ENCODE measurements at regions not wholly inside any gene's neighbourhood (a gene's known extent, or its start where the extent isn't known, plus 50 kb on each side); places are given as distances from the start of the nearest gene placed in this dataset.
A peak's percentile ranks its signal among the peaks of the same experiment; 100 is the strongest.

GRCh38 chr14:101620821-101621785, 59.8 kb downstream of the DIO3 start:
- H3K4me2 ChIP-seq = no peak overlapping the region
- H3K9me3 ChIP-seq = 0 out of 3 replicates have a peak, but pooled peaks cover 7% of the 10 kb centered on the region
- TF ChIP-seq ZSCAN20 (CRISPR knock-in tag; IDR thresholded peaks at IDR 0.05) (no peak), FOSB (CRISPR knock-in tag; IDR thresholded peaks at IDR 0.05) (no peak), POLR2AphosphoS2 (conservative IDR thresholded peaks at IDR 0.05; ENCODE audit: low read length) (no peak), FOXS1 (CRISPR knock-in tag; IDR thresholded peaks at IDR 0.05) (no peak), NFE2L2 (conservative IDR thresholded peaks at IDR 0.05; ENCODE audit: low read length) (no peak), BCL3 (IDR thresholded peaks at IDR 0.05) (no peak), ELK1 (IDR thresholded peaks at IDR 0.05; ENCODE audit: low read depth, low read length) (no peak), JUN (IDR thresholded peaks at IDR 0.05) (no peak), BHLHE40 (IDR thresholded peaks at IDR 0.05; ENCODE audit: low read depth, low read length) (no peak), SREBF2 (IDR thresholded peaks at IDR 0.05) (no peak), RARB (CRISPR knock-in tag; IDR thresholded peaks at IDR 0.05) (no peak)
- WGBS (ENCODE audit: missing lambda C conversion rate) = 92% methylated on average over 20 of the region's 22 CpGs
- ChIA-PET CTCF (interaction anchor here (1.5 kb wide), 2 partner anchors 8 to 44 kb away, joined by 4 read pairs; no protein-coding TSS in a partner anchor), POLR2A (no interaction called here)
- peaks cover 4% of the 10 kb centered on the region; the same call in 1 of the 3 replicates for H3K4me1 ChIP-seq
- FAIRE-seq = no peak
- DNase-seq (ENCODE audit: low read depth in 1 of 2, low spot score in 1 of 2) = no peak
- H3K4me3 ChIP-seq = no peak overlapping the region
- peak overlapping the region in 1 of 2 experiments; percentile 53; a peak in 2 of 6 replicates for H3K27ac ChIP-seq
- ATAC-seq = no peak

GRCh38 chr14:101622251-101623076, 61.2 kb downstream of the DIO3 start:
- FAIRE-seq = no peak
- H3K4me3 ChIP-seq = no peak overlapping the region
- H3K4me2 ChIP-seq = no peak overlapping the region
- ChIA-PET CTCF (interaction anchor here (0.6 to 1.8 kb wide), 6 partner anchors 43 to 1205 kb away, joined by 3 to 5 read pairs (median 4); no protein-coding TSS in a partner anchor), POLR2A (interaction anchor here (1.1 kb wide), 1 partner anchor 146 kb away, joined by 3 read pairs; no protein-coding TSS in a partner anchor)
- peaks cover 4% of the 10 kb centered on the region; the same call in 1 of the 3 replicates for H3K4me1 ChIP-seq
- H3K9me3 ChIP-seq = no peaks in the 10 kb centered on the region
- 78% methylated on average over 17 of the region's 18 CpGs for WGBS (ENCODE audit: missing lambda C conversion rate)
- TF ChIP-seq MAZ (IDR thresholded peaks at IDR 0.05; ENCODE audit: borderline replicate concordance, low read depth, low read length) (no peak), FOXS1 (CRISPR knock-in tag; IDR thresholded peaks at IDR 0.05) (no peak), CEBPB (IDR thresholded peaks at IDR 0.05) (no peak), HDAC2 (IDR thresholded peaks at IDR 0.05) (no peak), NPAS2 (CRISPR knock-in tag; IDR thresholded peaks at IDR 0.05; ENCODE audit: borderline replicate concordance) (no peak)
- DNase-seq (ENCODE audit: low read depth in 1 of 2, low spot score in 1 of 2) = no peak
- H3K27ac ChIP-seq = peak overlapping the region in 1 of 2 experiments; percentile 74; a peak in 3 of 6 replicates
- ATAC-seq = no peak

- no peak overlapping the region for H3K4me2 ChIP-seq
- no peak for FAIRE-seq
These were observed 61.7 kb downstream of the DIO3 start for GRCh38 chr14:101623077-101623372.

More at GRCh38 chr14:101623077-101623372, 61.7 kb downstream of the DIO3 start:
- no peak for ATAC-seq
- POLR2A ChIA-PET = interaction anchor here (0.5 to 1.1 kb wide), 2 partner anchors 14 to 147 kb away, joined by 3 to 5 read pairs; no protein-coding TSS in a partner anchor
- DNase-seq (ENCODE audit: low read depth in 1 of 2, low spot score in 1 of 2) = no peak
- TF ChIP-seq POLR2A (IDR thresholded peaks at IDR 0.05; ENCODE audit: low read length) = no peak
- TF ChIP-seq ZFP36 (IDR thresholded peaks at IDR 0.05; ENCODE audit: borderline replicate concordance, partially characterized antibody) = peak; percentile 19
- no peak for TF ChIP-seq CTCF (IDR thresholded peaks at IDR 0.05)
- TF ChIP-seq CHD2 (IDR thresholded peaks at IDR 0.05; ENCODE audit: low read length, partially characterized antibody) = no peak
- TF ChIP-seq ZNF302 (CRISPR knock-in tag; IDR thresholded peaks at IDR 0.05) = no peak
- Histone ChIP-seq H3K4me1 (peaks cover 9% of the 10 kb centered on the region), H3K4me3 (no peak overlapping the region), H3K27ac (peak overlapping the region in 1 of 2 experiments; percentile 74; a peak in 3 of 6 replicates), H3K9me3 (no peaks in the 10 kb centered on the region)
- WGBS (ENCODE audit: missing lambda C conversion rate) = 96% methylated on average over 6 of the region's 6 CpGs
- CTCF ChIA-PET = interaction anchor here (0.6 to 1.8 kb wide), 8 partner anchors 42 to 1205 kb away, joined by 3 to 5 read pairs (median 4); no protein-coding TSS in a partner anchor
